PC-3 (cell line): ENCODE measurements at regions not wholly inside any gene's neighbourhood (a gene's known extent, or its start where the extent isn't known, plus 50 kb on each side); places are given as distances from the start of the nearest gene placed in this dataset.

Experiments used
- ATAC-seq: fragments of 200-7000 bp; cut with Tn5 transposase; 2 replicates; pipeline ENCODE4 v1.9.1; 2020; ENCODE audit warnings: mild to moderate bottlenecking, moderate library complexity
- BruUV-seq: library from RNA; stranded (reverse); fragments of 400-500 nt; replicated peaks from 2 replicates; lab custom pipeline; 2021; lab: Mats Ljungman, UMichigan
- CTCF ChIA-PET: fragments of 300-600 bp; sonication (Branson Sonifier 250); formaldehyde crosslinking; loops from one replicate; lab custom pipeline; 2022; ENCODE audit warnings: antibody characterized with exemption; lab: Charles Lee
- POLR2A ChIA-PET: fragments of 300-600 bp; sonication (Branson Sonifier 250); formaldehyde crosslinking; loops from one replicate; lab custom pipeline; 2022; ENCODE audit warnings: antibody characterized with exemption; ENCODE audit not compliant: unreplicated experiment; lab: Charles Lee
- DNase-seq: peaks from one replicate; pipeline ENCODE4 v3.0.0-alpha.2; 2015
- H2AFZ ChIP-seq: fragments of 300-600 bp; sonication (generic); 2 replicates; pipeline ENCODE4 v1.6.0; 2016; ENCODE audit warnings: antibody characterized with exemption, low read length
- H3F3A ChIP-seq: fragments of 300-600 bp; sonication (generic); one replicate; pipeline ENCODE4 v1.6.0; 2017; ENCODE audit warnings: antibody characterized with exemption, low read length, control low read depth, mild to moderate bottlenecking; ENCODE audit not compliant: unreplicated experiment
- H3K27ac ChIP-seq: fragments of 300-600 bp; sonication (generic); 2 replicates; pipeline ENCODE4 v1.5.1; 2016; ENCODE audit warnings: mild to moderate bottlenecking, low read length
- H3K27me3 ChIP-seq: fragments of 300-600 bp; sonication (generic); 2 replicates; pipeline ENCODE4 v1.6.1; 2016; ENCODE audit warnings: low read length, mixed read lengths
- H3K36me3 ChIP-seq: fragments of 300-600 bp; sonication (generic); 2 replicates; pipeline ENCODE4 v1.6.1; 2016; ENCODE audit warnings: low read depth, mixed run types, low read length, mixed read lengths
- H3K4me1 ChIP-seq: fragments of 300-600 bp; sonication (generic); 2 replicates; pipeline ENCODE4 v1.5.1; 2016; ENCODE audit warnings: low read length; ENCODE audit not compliant: insufficient read depth
- H3K4me2 ChIP-seq: fragments of 300-600 bp; sonication (generic); 2 replicates; pipeline ENCODE4 v1.6.0; 2016; ENCODE audit warnings: low read length
- H3K4me3 ChIP-seq: fragments of 300-600 bp; sonication (generic); 2 replicates; pipeline ENCODE4 v1.5.1; 2016; ENCODE audit warnings: mild to moderate bottlenecking, low read length, mixed read lengths
- H3K79me2 ChIP-seq: fragments of 300-600 bp; sonication (generic); 2 replicates; pipeline ENCODE4 v1.6.1; 2017; ENCODE audit warnings: low read length, mixed read lengths
- H3K9ac ChIP-seq: fragments of 300-600 bp; sonication (generic); 2 replicates; pipeline ENCODE4 v1.6.0; 2016; ENCODE audit warnings: mild to moderate bottlenecking, low read length
- H3K9me2 ChIP-seq: fragments of 300-600 bp; sonication (generic); replicated peaks from 2 replicates; pipeline ENCODE4 v1.6.1; 2016; ENCODE audit warnings: mixed run types, low read length, mixed read lengths
- H3K9me3 ChIP-seq: fragments of 300-600 bp; sonication (generic); 2 replicates; pipeline ENCODE4 v1.6.1; 2016; ENCODE audit warnings: low read length, mixed read lengths
- H4K20me1 ChIP-seq: fragments of 300-600 bp; sonication (generic); 2 replicates; pipeline ENCODE4 v1.6.1; 2016; ENCODE audit warnings: low read length, mixed read lengths
- CTCF ChIP-seq: fragments of 300-600 bp; sonication (generic); conservative IDR thresholded peaks from 2 replicates; pipeline ENCODE4 v1.5.1; 2017; ENCODE audit warnings: antibody characterized with exemption, low read depth, mild to moderate bottlenecking, low read length
- EZH2 ChIP-seq: fragments of 300-600 bp; sonication (generic); IDR thresholded peaks from one replicate; pipeline ENCODE4 v1.6.1; 2017; ENCODE audit warnings: antibody characterized with exemption, mild to moderate bottlenecking, low read length; ENCODE audit not compliant: unreplicated experiment
- EZH2phosphoT487 ChIP-seq: fragments of 300-600 bp; sonication (generic); IDR thresholded peaks from 2 replicates; pipeline ENCODE4 v1.6.1; 2018; ENCODE audit warnings: mild to moderate bottlenecking, antibody characterized with exemption, low read length, borderline replicate concordance
- intact Hi-C: fragments of 100-400 bp; cut with micrococcal nuclease; formaldehyde crosslinking; loops from 2 replicates; pipeline ENCODE4 v1.9.0; 2023

GRCh38 chr10:121188005-121188404 is 336.8 kb downstream of the WDR11 start:
- peaks cover 48% of the 10 kb centered on the region for H3K27me3 ChIP-seq
- no peak for TF ChIP-seq EZH2
- TF ChIP-seq EZH2phosphoT487 = no peak
- TF ChIP-seq CTCF = no peak
- no peaks in the 10 kb centered on the region for H3F3A ChIP-seq
- ATAC-seq (no peak), DNase-seq (no peak)
- intact Hi-C loops = no loop called here
- H3K4me2 ChIP-seq = no peak overlapping the region
- H3K9me3 ChIP-seq = no peaks in the 10 kb centered on the region
- H3K9ac ChIP-seq = no peak overlapping the region
- H4K20me1 ChIP-seq = no peaks in the 10 kb centered on the region
- H3K27ac ChIP-seq = no peak overlapping the region
- H3K36me3 ChIP-seq = no peaks in the 10 kb centered on the region
- no peak overlapping the region for H2AFZ ChIP-seq
- no peaks in the 10 kb centered on the region for H3K4me1 ChIP-seq
- no peak overlapping the region for H3K4me3 ChIP-seq
- H3K79me2 ChIP-seq = no peaks in the 10 kb centered on the region
- POLR2A ChIA-PET = no interaction called here
- H3K9me2 ChIP-seq = no peaks in the 10 kb centered on the region
- BruUV-seq = no TSS peak
- CTCF ChIA-PET = no interaction called here

- Histone ChIP-seq H3K27ac (no peak overlapping the region), H3K27me3 (peaks cover 48% of the 10 kb centered on the region), H3K9ac (no peak overlapping the region), H4K20me1 (no peaks in the 10 kb centered on the region), H3K36me3 (no peaks in the 10 kb centered on the region), H3K4me2 (no peak overlapping the region), H2AFZ (no peak overlapping the region), H3K9me3 (no peaks in the 10 kb centered on the region), H3K4me1 (no peaks in the 10 kb centered on the region), H3F3A (no peaks in the 10 kb centered on the region), H3K79me2 (no peaks in the 10 kb centered on the region), H3K9me2 (no peaks in the 10 kb centered on the region), H3K4me3 (no peak overlapping the region)
- TF ChIP-seq EZH2phosphoT487 = no peak
- TF ChIP-seq EZH2 = no peak
- no peak for TF ChIP-seq CTCF
- no peak for DNase-seq
- intact Hi-C loops = no loop called here
- CTCF ChIA-PET = no interaction called here
- POLR2A ChIA-PET = no interaction called here
- BruUV-seq = no TSS peak
- ATAC-seq = no peak
Measured at GRCh38 chr10:121189066-121189465, 337.9 kb downstream of the WDR11 start.

GRCh38 chr10:121194696-121195523 is 343.7 kb downstream of the WDR11 start:
- DNase-seq (no peak), ATAC-seq (no peak)
- ChIA-PET POLR2A (no interaction called here), CTCF (no interaction called here)
- H3K9me3 ChIP-seq = no peaks in the 10 kb centered on the region
- intact Hi-C loops = no loop called here
- no peaks in the 10 kb centered on the region for H3K79me2 ChIP-seq
- no peak overlapping the region for H3K9ac ChIP-seq
- no peaks in the 10 kb centered on the region for H3K4me1 ChIP-seq
- H2AFZ ChIP-seq = no peak overlapping the region
- no TSS peak for BruUV-seq
- H3F3A ChIP-seq = no peaks in the 10 kb centered on the region
- no peaks in the 10 kb centered on the region for H4K20me1 ChIP-seq
- no peaks in the 10 kb centered on the region for H3K36me3 ChIP-seq
- no peak for TF ChIP-seq EZH2phosphoT487
- no peak for TF ChIP-seq EZH2
- TF ChIP-seq CTCF = no peak
- H3K4me3 ChIP-seq = no peak overlapping the region
- H3K27ac ChIP-seq = no peak overlapping the region
- H3K27me3 ChIP-seq = no peaks in the 10 kb centered on the region; the same call in 1 of the 2 replicates
- no peaks in the 10 kb centered on the region for H3K9me2 ChIP-seq
- H3K4me2 ChIP-seq = no peak overlapping the region
